Colonic mucosa (tissue), 4 donors: ENCODE measurements at regions not wholly inside any gene's neighbourhood (a gene's known extent, or its start where the extent isn't known, plus 50 kb on each side); places are given as distances from the start of the nearest gene placed in this dataset.

Source experiments
- DNase-seq: peaks from one replicate; pipeline ENCODE4 v3.0.0-alpha.2; 2020
- H3K27ac ChIP-seq: fragments of 200-600 bp; one replicate; pipeline ENCODE4 v1.8.0; 2021
- H3K27me3 ChIP-seq: fragments of 200-600 bp; one replicate; pipeline ENCODE4 v1.8.0; 2021
- H3K36me3 ChIP-seq: fragments of 200-600 bp; one replicate; pipeline ENCODE4 v1.8.0; 2021
- H3K4me1 ChIP-seq: fragments of 200-600 bp; one replicate; pipeline ENCODE4 v1.8.0; 2021; ENCODE audit warnings: mild to moderate bottlenecking
- H3K4me3 ChIP-seq: fragments of 200-600 bp; one replicate; pipeline ENCODE4 v1.8.0; 2021
- H3K9ac ChIP-seq, 2 donors: one replicate each; pipeline ENCODE4 v1.7.0; 2013; ENCODE audit warnings: control low read depth in 2 of 2, low read depth in 2 of 2, low read length in 2 of 2
- H3K9me3 ChIP-seq: fragments of 200-600 bp; one replicate; pipeline ENCODE4 v1.8.0; 2021
- CTCF ChIP-seq: fragments of 200-600 bp; IDR thresholded peaks from one replicate; pipeline ENCODE4 v1.8.0; 2022; ENCODE audit warnings: antibody characterized with exemption, mild to moderate bottlenecking
- intact Hi-C: fragments of 100-400 bp; cut with DNase I; formaldehyde crosslinking; loops from one replicate; pipeline ENCODE4 v1.14.1; 2022
- donor health status: healthy.
- donor health status: DM: no; HTN: no; CAD: no.
- donor health status: DM: no; HTN: no; CAD: no.

GRCh38 chr1:234928642-234929041, 200.0 kb downstream of the TOMM20 start:
- intact Hi-C loops = no loop called here
- no peaks in the 10 kb centered on the region for H3K36me3 ChIP-seq
- no peak overlapping the region for H3K9ac ChIP-seq
- H3K27me3 ChIP-seq = no peaks in the 10 kb centered on the region
- DNase-seq = peak; percentile 16
- H3K9me3 ChIP-seq = no peaks in the 10 kb centered on the region
- H3K27ac ChIP-seq = no peak overlapping the region
- no peak for TF ChIP-seq CTCF
- no peaks in the 10 kb centered on the region for H3K4me1 ChIP-seq
- no peak overlapping the region for H3K4me3 ChIP-seq

GRCh38 chr1:234927971-234928640, 200.5 kb downstream of the TOMM20 start:
- Histone ChIP-seq H3K4me3 (no peak overlapping the region), H3K36me3 (no peaks in the 10 kb centered on the region), H3K9me3 (no peaks in the 10 kb centered on the region), H3K4me1 (no peaks in the 10 kb centered on the region), H3K27me3 (no peaks in the 10 kb centered on the region), H3K9ac (no peak overlapping the region), H3K27ac (no peak overlapping the region)
- intact Hi-C loops = no loop called here
- DNase-seq = peak; percentile 15
- TF ChIP-seq CTCF = no peak

- intact Hi-C loops = no loop called here
- Histone ChIP-seq H3K9ac (peak overlapping the region in 1 of 2 donors; percentile 60), H3K27me3 (no peaks in the 10 kb centered on the region), H3K9me3 (no peaks in the 10 kb centered on the region), H3K36me3 (no peaks in the 10 kb centered on the region), H3K27ac (no peak overlapping the region), H3K4me1 (no peaks in the 10 kb centered on the region), H3K4me3 (no peak overlapping the region)
- peak; percentile 22 for DNase-seq
- no peak for TF ChIP-seq CTCF
Observed at GRCh38 chr1:234927312-234927970, 201.2 kb downstream of the TOMM20 start.

GRCh38 chr1:234926559-234927311, 201.9 kb downstream of the TOMM20 start:
- H3K4me1 ChIP-seq = no peaks in the 10 kb centered on the region
- H3K4me3 ChIP-seq = no peak overlapping the region
- peak; percentile 19 for DNase-seq
- H3K27me3 ChIP-seq = no peaks in the 10 kb centered on the region
- no peaks in the 10 kb centered on the region for H3K9me3 ChIP-seq
- H3K27ac ChIP-seq = peak overlapping the region; percentile 24
- peak overlapping the region in 1 of 2 donors; percentile 60 for H3K9ac ChIP-seq
- intact Hi-C loops = no loop called here
- no peaks in the 10 kb centered on the region for H3K36me3 ChIP-seq
- TF ChIP-seq CTCF = no peak

DNA sequence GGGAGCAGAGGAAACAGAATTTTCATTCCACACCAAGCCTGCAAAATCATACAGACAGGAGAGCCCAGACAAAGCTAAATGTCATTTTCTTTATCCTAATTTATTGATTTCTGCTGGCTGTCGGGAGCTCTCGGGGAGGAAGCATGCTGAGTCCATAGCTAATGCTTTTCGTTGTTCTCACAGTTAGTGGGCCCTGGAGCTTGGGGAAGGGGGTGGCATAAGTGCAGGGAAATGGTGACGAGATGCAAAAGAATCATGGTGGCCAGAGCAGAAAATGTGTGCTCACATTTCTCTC, 202.4 kb downstream of the TOMM20 start:
- no peak for TF ChIP-seq CTCF
- Histone ChIP-seq H3K27ac (peak overlapping the region; percentile 24), H3K4me1 (no peaks in the 10 kb centered on the region), H3K4me3 (no peak overlapping the region), H3K27me3 (no peaks in the 10 kb centered on the region), H3K9ac (peak overlapping the region in 1 of 2 donors; percentile 60), H3K9me3 (no peaks in the 10 kb centered on the region), H3K36me3 (no peaks in the 10 kb centered on the region)
- intact Hi-C loops = no loop called here
- DNase-seq = no peak
